ENCODE measurements at regions not wholly inside any gene's neighbourhood (a gene's known extent, or its start where the extent isn't known, plus 50 kb on each side); places are given as distances from the start of the nearest gene placed in this dataset.

- TF ChIP-seq POLR2AphosphoS5 (IDR thresholded peaks at IDR 0.05) = no peak
- no peak for TF ChIP-seq POLR2A (IDR thresholded peaks at IDR 0.05)
- no peak for TF ChIP-seq CTCF (IDR thresholded peaks at IDR 0.05 in 8 of 11, conservative IDR thresholded peaks at IDR 0.05 in 3 of 11)
Observed at GRCh38 chr3:127373441-127374085, 85.7 kb upstream of the PRR20G start.
